Astrocyte (in vitro differentiated cells and primary cell): ENCODE measurements at regions not wholly inside any gene's neighbourhood (a gene's known extent, or its start where the extent isn't known, plus 50 kb on each side); places are given as distances from the start of the nearest gene placed in this dataset.

Source experiments
- DNase-seq: peaks from one replicate; pipeline ENCODE4 v3.0.0-alpha.2; 2010; ENCODE audit warnings: low read depth
- FAIRE-seq: peaks from 2 replicates; lab custom pipeline; 2011; peaks lifted over from hg19 to GRCh38; lab: Jason Lieb, UNC
- H2AFZ ChIP-seq: 2 replicates; pipeline ENCODE4 v1.6.0; 2012; ENCODE audit warnings: low read depth, low read length, inconsistent platforms
- H3K27ac ChIP-seq: 2 replicates; pipeline ENCODE4 v1.5.1; 2011; ENCODE audit warnings: low read depth, low read length, inconsistent platforms
- H3K27me3 ChIP-seq: 2 replicates; pipeline ENCODE4 v1.6.0; 2011; ENCODE audit warnings: low read length, inconsistent platforms; ENCODE audit not compliant: insufficient read depth
- H3K36me3 ChIP-seq: 2 replicates; pipeline ENCODE4 v1.5.1; 2011; ENCODE audit warnings: low read length, inconsistent platforms; ENCODE audit not compliant: insufficient read depth
- H3K4me1 ChIP-seq: 2 replicates; pipeline ENCODE4 v1.5.1; 2011; ENCODE audit warnings: low read length, inconsistent platforms; ENCODE audit not compliant: insufficient read depth
- H3K4me2 ChIP-seq: 2 replicates; pipeline ENCODE4 v1.6.0; 2012; ENCODE audit warnings: low read length, inconsistent platforms
- H3K4me3 ChIP-seq: 2 replicates; pipeline ENCODE4 v1.5.1; 2011; ENCODE audit warnings: low read depth, mild to moderate bottlenecking, low read length, inconsistent platforms; ENCODE audit not compliant: insufficient read depth
- H3K79me2 ChIP-seq: 2 replicates; pipeline ENCODE4 v1.6.0; 2012; ENCODE audit warnings: mild to moderate bottlenecking, low read length, inconsistent platforms; ENCODE audit not compliant: insufficient read depth
- H3K9ac ChIP-seq: 2 replicates; pipeline ENCODE4 v1.6.0; 2012; ENCODE audit warnings: mild to moderate bottlenecking, low read length, inconsistent platforms
- H3K9me3 ChIP-seq: 2 replicates; pipeline ENCODE4 v1.5.1; 2012; ENCODE audit warnings: low read depth, mild to moderate bottlenecking, low read length, inconsistent platforms; ENCODE audit not compliant: insufficient read depth
- H4K20me1 ChIP-seq: 2 replicates; pipeline ENCODE4 v1.6.0; 2012; ENCODE audit warnings: low read length, inconsistent platforms; ENCODE audit not compliant: insufficient read depth
- H3K27ac Mint-ChIP-seq: one replicate; pipeline ENCODE4 v1.8.0; 2021; ENCODE audit warnings: mild to moderate bottlenecking, mixed read lengths; ENCODE audit not compliant: unreplicated experiment
- H3K27me3 Mint-ChIP-seq: one replicate; pipeline ENCODE4 v1.8.0; 2021; ENCODE audit warnings: low read depth, mixed read lengths; ENCODE audit not compliant: unreplicated experiment
- H3K36me3 Mint-ChIP-seq: one replicate; pipeline ENCODE4 v1.8.0; 2021; ENCODE audit warnings: low read depth, mixed read lengths; ENCODE audit not compliant: unreplicated experiment
- H3K4me1 Mint-ChIP-seq: one replicate; pipeline ENCODE4 v1.8.0; 2021; ENCODE audit warnings: low read depth, mixed read lengths; ENCODE audit not compliant: unreplicated experiment
- H3K4me3 Mint-ChIP-seq: one replicate; pipeline ENCODE4 v1.8.0; 2021; ENCODE audit warnings: mild to moderate bottlenecking, moderate library complexity, mixed read lengths; ENCODE audit not compliant: unreplicated experiment
- H3K9me3 Mint-ChIP-seq: one replicate; pipeline ENCODE4 v1.8.0; 2021; ENCODE audit warnings: mild to moderate bottlenecking, mixed read lengths; ENCODE audit not compliant: unreplicated experiment
- CTCF ChIP-seq: IDR thresholded peaks from 2 replicates; pipeline ENCODE4 v1.5.1; 2011; ENCODE audit warnings: low read depth, mild to moderate bottlenecking, inconsistent platforms, low read length, moderate library complexity; ENCODE audit not compliant: insufficient read depth
- EZH2 ChIP-seq: IDR thresholded peaks from 2 replicates; pipeline ENCODE4 v1.6.1; 2012; ENCODE audit warnings: mild to moderate bottlenecking, low read length, inconsistent platforms; ENCODE audit not compliant: insufficient read depth

GRCh38 chr5:110345623-110346022 lies 380.8 kb downstream of the TMEM232 start:
- DNase-seq: no peak
- TF ChIP-seq CTCF (no peak), EZH2 (no peak)
- Histone ChIP-seq H3K9ac (no peak overlapping the region), H3K79me2 (no peaks in the 10 kb centered on the region), H3K9me3 (no peaks in the 10 kb centered on the region), H3K27ac (no peak overlapping the region), H3K4me2 (no peak overlapping the region), H3K27me3 (no peaks in the 10 kb centered on the region), H3K4me3 (no peak overlapping the region), H3K4me1 (no peaks in the 10 kb centered on the region), H3K36me3 (no peaks in the 10 kb centered on the region), H4K20me1 (no peaks in the 10 kb centered on the region), H2AFZ (no peak overlapping the region)
- Mint-ChIP-seq H3K9me3 (no peaks in the 10 kb centered on the region), H3K4me3 (no peak overlapping the region), H3K27me3 (no peaks in the 10 kb centered on the region), H3K27ac (no peak overlapping the region), H3K4me1 (no peaks in the 10 kb centered on the region), H3K36me3 (no peaks in the 10 kb centered on the region)
- no peak for FAIRE-seq

- no peaks in the 10 kb centered on the region for H3K27me3 ChIP-seq
- H3K4me1 ChIP-seq: no peaks in the 10 kb centered on the region
- H3K27ac ChIP-seq: no peak overlapping the region
- no peaks in the 10 kb centered on the region for H4K20me1 ChIP-seq
- H3K79me2 ChIP-seq: no peaks in the 10 kb centered on the region
- H3K4me2 ChIP-seq: no peak overlapping the region
- no peak overlapping the region for H2AFZ ChIP-seq
- no peaks in the 10 kb centered on the region for H3K9me3 ChIP-seq
- no peaks in the 10 kb centered on the region for H3K36me3 Mint-ChIP-seq
- H3K4me3 Mint-ChIP-seq: no peak overlapping the region
- no peak overlapping the region for H3K4me3 ChIP-seq
- no peaks in the 10 kb centered on the region for H3K36me3 ChIP-seq
- H3K9ac ChIP-seq: no peak overlapping the region
- no peaks in the 10 kb centered on the region for H3K4me1 Mint-ChIP-seq
- H3K9me3 Mint-ChIP-seq: no peaks in the 10 kb centered on the region
- TF ChIP-seq CTCF (no peak), EZH2 (no peak)
- H3K27ac Mint-ChIP-seq: no peak overlapping the region
- no peak for DNase-seq
- FAIRE-seq: peak; percentile 29
- H3K27me3 Mint-ChIP-seq: no peaks in the 10 kb centered on the region
Observed at GRCh38 chr5:110346893-110347358, 379.5 kb downstream of the TMEM232 start.

- no peak overlapping the region for H3K27ac Mint-ChIP-seq
- Histone ChIP-seq H3K36me3 (no peaks in the 10 kb centered on the region), H4K20me1 (no peaks in the 10 kb centered on the region), H3K27me3 (no peaks in the 10 kb centered on the region), H3K9ac (no peak overlapping the region), H3K4me1 (no peaks in the 10 kb centered on the region), H3K4me3 (no peak overlapping the region), H3K4me2 (no peak overlapping the region), H3K79me2 (no peaks in the 10 kb centered on the region), H3K9me3 (no peaks in the 10 kb centered on the region), H3K27ac (no peak overlapping the region), H2AFZ (no peak overlapping the region)
- H3K36me3 Mint-ChIP-seq: no peaks in the 10 kb centered on the region
- DNase-seq: no peak
- H3K9me3 Mint-ChIP-seq: no peaks in the 10 kb centered on the region
- TF ChIP-seq CTCF: no peak
- TF ChIP-seq EZH2: no peak
- H3K27me3 Mint-ChIP-seq: no peaks in the 10 kb centered on the region
- no peak for FAIRE-seq
- H3K4me1 Mint-ChIP-seq: no peaks in the 10 kb centered on the region
- no peak overlapping the region for H3K4me3 Mint-ChIP-seq
Observed at GRCh38 chr5:110347781-110348180, 378.7 kb downstream of the TMEM232 start.
